Skin epidermis (tissue), 12 donors: ENCODE measurements at regions not wholly inside any gene's neighbourhood (a gene's known extent, or its start where the extent isn't known, plus 50 kb on each side); places are given as distances from the start of the nearest gene placed in this dataset.

Experiments used
- H3K27ac ChIP-seq, 21 experiments: fragments of 200-600 bp; sonication (generic) in 11 of 21; one replicate each; pipeline ENCODE4 v1.5.0; 2020; ENCODE audit warnings: mild to moderate bottlenecking in 3 of 21, inconsistent platforms in 2 of 21, moderate library complexity in 2 of 21
- H3K4me3 ChIP-seq, 7 experiments: fragments of 200-600 bp; sonication (generic) in 2 of 7; one replicate each; pipeline ENCODE4 v1.5.0; 2020; ENCODE audit warnings: inconsistent platforms in 2 of 7, mild to moderate bottlenecking in 2 of 7, moderate library complexity in 1 of 7

GRCh38 chr11:36719358-36720107, 121.5 kb upstream of the RAG2 start:
- no peak overlapping the region for H3K27ac ChIP-seq

GRCh38 chr11:36718451-36718850, 120.4 kb upstream of the RAG2 start:
- H3K27ac ChIP-seq, result no peak overlapping the region
- no peak overlapping the region for H3K4me3 ChIP-seq

More at GRCh38 chr11:36719358-36720107, 121.5 kb upstream of the RAG2 start:
- H3K4me3 ChIP-seq, result no peak overlapping the region

GRCh38 chr11:36713715-36714114, 115.7 kb upstream of the RAG2 start:
- H3K27ac ChIP-seq, result no peak overlapping the region
- H3K4me3 ChIP-seq, result no peak overlapping the region

GRCh38 chr11:36711104-36711825, 113.2 kb upstream of the RAG2 start:
- no peak overlapping the region for H3K27ac ChIP-seq

More at GRCh38 chr11:36711104-36711825, 113.2 kb upstream of the RAG2 start:
- H3K4me3 ChIP-seq, result no peak overlapping the region
